Putamen (tissue), 1 donor: ENCODE measurements at regions not wholly inside any gene's neighbourhood (a gene's known extent, or its start where the extent isn't known, plus 50 kb on each side); places are given as distances from the start of the nearest gene placed in this dataset.
"Not testable (repeated sequence)": the region's sequence is repeated elsewhere in the genome, so short reads cannot be mapped to it uniquely, and the experiment has no call there.

ENCODE experiments used
- DNase-seq: peaks from one replicate; pipeline ENCODE4 v3.0.0-alpha.2; 2016; ENCODE audit warnings: low spot score

DNA sequence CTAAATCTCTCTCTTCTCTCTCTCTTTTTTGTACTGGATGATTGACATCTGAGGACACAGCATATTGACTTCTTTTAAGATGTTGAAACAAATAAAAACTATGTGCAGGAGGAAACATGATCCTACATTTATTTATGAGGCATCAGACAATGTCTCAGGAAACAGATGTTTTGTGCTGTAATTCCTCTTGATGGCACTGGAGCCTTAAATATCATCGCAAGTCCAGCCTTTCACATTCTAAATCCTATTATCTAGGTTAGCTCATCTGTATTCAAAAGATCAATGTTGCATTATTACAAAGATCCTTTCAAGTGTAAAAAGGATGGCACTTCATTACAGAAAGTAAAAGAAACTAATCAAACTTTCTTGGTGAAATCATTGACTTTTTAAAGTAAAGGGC is 63.9 kb downstream of the MAT2B start:
- no peak for DNase-seq

DNA sequence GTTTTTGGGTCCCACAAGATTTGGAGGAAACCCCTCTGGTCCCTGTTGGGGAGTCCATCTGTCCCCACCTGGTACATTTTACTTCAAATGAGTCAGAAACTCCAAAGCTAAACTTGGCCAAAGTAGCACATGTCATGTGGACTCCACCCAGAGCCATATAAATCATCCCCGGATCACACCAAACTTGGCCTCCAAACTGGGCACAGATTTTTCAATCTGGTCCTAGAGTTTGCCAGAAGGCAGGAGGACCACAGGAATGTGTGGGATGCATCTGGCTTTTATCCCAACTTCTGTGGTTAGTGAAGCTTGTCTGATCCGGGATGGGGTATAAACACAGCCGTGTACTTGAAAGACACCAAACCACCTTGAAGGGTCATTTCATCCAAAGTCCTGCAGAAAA is 66.3 kb downstream of the MAT2B start:
- no peak for DNase-seq

- no peak for DNase-seq
Measured at GRCh38 chr5:163574472-163575440, 69.3 kb downstream of the MAT2B start.

GRCh38 chr5:163578652-163579051 is 73.2 kb downstream of the MAT2B start:
- DNase-seq = no peak

- DNase-seq = no peak
Measured at GRCh38 chr5:163579729-163580128, 74.3 kb downstream of the MAT2B start.

GRCh38 chr5:163580516-163580915 is 75.1 kb downstream of the MAT2B start:
- DNase-seq = no peak

DNA sequence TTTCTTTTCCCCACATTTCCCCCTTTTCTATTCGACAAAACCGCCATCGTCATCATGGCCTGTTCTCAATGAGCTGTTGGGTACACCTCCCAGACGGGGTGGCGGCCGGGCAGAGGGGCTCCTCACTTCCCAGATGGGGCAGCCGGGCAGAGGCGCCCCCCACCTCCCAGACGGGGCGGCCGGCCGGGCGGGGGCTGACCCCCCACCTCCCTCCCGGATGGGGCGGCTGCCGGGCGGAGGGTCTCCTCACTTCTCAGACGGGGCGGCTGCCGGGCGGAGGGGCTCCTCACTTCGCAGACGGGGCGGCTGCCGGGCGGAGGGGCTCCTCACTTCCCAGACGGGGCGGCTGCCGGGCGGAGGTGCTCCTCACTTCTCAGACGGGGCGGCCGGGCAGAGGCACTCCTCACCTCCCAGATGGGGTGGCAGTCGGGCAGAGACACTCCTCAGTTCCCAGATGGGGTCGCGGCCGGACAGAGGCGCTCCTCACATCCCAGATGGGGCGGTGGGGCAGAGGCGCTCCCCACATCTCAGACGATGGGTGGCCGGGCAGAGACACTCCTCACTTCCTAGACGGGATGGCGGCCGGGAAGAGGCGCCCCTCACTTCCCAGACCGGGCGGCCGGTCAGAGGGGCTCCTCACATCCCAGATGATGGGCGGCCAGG is 78.2 kb downstream of the MAT2B start:
- not testable (repeated sequence) for DNase-seq

GRCh38 chr5:163585206-163585605 is 79.8 kb downstream of the MAT2B start:
- no peak for DNase-seq

DNA sequence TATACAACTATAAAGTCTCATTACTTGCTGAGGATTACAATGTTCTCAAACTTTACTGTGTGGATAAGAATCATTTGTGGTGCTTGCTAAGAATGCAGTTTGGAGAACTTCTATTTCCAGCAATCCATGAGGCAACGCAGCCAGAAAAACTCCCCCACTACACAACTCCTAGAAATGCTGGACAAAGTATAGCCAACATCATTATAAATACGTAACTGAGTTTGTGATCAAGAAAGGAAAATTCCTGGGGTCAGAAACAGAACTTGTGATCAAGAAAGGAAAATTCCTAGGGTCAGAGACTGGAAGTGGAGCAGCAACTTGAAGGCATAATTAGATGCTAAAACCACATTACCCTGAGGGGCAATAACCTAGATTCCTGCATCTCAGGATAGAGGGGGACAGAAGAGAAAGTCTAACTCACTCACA is 81.1 kb downstream of the MAT2B start:
- DNase-seq = no peak

GRCh38 chr5:163594951-163595350 is 89.5 kb downstream of the MAT2B start:
- DNase-seq = no peak

GRCh38 chr5:163595932-163596607 is 90.7 kb downstream of the MAT2B start:
- DNase-seq = no peak

- DNase-seq = no peak
Measured at GRCh38 chr5:163596608-163597315, 91.3 kb downstream of the MAT2B start.

GRCh38 chr5:163604013-163604412 is 98.6 kb downstream of the MAT2B start:
- DNase-seq = no peak

DNA sequence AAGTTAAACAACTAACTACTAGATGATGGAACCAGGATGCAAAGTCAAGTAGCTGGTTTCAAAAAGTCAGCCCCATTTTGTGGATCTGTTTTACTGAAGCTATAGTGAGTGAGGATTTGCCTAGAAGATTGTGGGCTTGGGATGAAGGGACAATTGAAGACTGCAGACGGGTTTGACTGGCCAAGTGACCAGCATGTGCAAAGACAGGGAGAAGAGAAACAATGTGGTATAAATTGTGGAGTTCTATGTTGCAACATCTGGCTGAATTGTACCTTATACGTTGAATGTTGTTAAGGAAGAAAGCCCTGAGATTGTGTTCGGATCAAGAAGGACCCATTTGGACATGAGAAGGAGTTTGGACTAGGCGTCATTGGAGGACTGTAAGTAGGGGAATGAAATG is 101.8 kb downstream of the MAT2B start:
- no peak for DNase-seq

DNA sequence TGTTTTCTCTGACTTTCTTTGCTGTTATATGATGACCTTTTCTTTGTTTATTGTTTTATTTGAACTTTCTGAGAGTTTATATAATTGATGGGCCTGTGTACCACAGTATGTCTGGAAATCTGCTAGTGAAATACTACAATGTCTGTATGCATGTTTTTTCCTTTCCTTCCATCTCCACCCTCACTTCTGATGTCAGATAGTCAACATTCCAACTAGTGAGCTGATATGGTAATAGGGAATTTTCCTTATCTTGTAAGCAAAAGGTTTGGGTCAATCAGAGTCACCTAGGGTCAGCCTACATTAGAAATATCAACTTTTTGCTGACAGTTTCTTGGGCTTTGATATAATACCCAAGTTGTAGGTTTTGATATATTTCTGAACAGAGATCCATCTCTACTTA is 103.2 kb downstream of the MAT2B start:
- no peak for DNase-seq

GRCh38 chr5:163609910-163610309 is 104.5 kb downstream of the MAT2B start:
- DNase-seq = no peak

DNA sequence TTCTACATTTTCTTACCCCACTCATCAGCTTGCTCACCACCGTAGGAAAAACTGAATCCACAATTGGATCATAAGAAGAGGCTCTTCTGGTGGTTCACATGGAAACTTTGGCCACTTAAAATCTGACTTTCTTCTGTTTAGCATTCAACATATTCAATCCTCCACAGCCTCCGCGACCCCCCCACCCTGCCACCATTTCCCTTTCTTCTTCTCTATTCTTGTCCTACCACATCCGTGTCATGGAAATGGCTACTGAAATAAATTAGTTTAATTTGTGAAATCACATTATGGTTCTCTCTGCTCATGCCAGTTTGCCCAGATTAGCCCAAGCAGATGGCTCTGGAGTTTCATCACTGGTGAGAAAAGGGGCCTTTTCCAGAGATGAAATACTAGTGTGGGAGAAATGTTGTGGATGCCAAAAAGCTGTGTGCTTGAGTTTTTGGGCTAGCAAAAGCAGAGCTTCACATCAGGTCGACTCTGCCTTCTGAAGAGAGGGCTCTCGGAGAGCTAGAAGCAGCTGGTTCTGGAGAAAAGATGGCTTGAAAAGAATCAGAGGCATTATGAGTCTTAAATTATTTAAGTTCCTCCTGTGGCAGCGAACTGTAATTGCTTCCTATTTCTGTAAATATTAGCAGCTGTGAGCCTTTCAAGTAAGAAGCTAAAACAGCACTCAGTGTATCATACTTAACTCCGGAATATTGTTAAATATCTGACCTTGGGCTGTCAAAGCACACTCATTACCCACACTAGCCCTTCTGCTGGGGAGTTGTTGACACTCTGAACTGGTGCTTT is 107.1 kb downstream of the MAT2B start:
- DNase-seq = no peak

DNA sequence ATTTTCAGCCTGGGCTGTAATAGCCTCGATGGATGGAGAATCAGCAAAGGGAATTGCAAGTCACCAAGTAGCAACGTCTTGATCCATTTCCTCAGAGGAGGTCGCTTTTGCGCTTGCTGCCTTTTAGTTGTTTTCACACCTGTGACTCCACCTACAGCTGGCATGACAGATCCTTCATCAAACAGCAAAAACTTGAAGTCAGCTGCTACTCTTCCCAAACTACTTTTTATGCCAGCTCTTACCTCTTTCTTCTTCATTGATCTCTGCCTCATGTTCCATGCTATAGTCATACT is 107.7 kb downstream of the MAT2B start:
- no peak for DNase-seq

GRCh38 chr5:163614787-163615186 is 109.4 kb downstream of the MAT2B start:
- DNase-seq = no peak

DNA sequence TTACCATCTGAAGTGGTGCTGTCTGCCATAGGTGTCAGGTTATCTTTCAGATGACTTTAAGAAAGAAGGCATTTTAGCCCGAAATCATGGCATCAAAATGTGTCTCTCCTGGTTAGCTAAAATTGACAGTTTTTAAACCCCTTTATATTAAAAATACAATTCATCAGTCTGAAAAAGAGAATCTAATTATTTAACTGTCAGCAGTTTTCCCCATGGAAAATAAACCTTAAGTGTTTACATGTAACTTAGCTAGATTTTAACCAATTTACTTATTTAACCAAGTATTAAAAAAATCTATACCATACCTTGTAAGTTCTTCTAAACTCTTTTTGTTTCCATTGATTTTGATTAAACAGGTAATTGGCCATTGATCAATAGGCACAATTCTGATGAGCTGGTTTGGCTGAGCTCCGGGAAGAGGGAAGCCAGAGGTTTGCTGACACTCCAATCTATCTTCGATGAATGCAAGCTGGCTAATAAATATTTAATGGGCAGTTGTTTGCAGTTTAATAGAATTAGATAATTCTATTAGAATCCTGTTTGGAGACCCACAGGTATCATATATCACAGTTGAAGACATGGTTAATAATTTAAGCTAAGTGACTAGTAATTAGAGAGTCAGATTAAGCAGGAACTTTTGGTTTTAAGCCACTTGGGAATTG is 114.0 kb downstream of the MAT2B start:
- DNase-seq = no peak

DNA sequence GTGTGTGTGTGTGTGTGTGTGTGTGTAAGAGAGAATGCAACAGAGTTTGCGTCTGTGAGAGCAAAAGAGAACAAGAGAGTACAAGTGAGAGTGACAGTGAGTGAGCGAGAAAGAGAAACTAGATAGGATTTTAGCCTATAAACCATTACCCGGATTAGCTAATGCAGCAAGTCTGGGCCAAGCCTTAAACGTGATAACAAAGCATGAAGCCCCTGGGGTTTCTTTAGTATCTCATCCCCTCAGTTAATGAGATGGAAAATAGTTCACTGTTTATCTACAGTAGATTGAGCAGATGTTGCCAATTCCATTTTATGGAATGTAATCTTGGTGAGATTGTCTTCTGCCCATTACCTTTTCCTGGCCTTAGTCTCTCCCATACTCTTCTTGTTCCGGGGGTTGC is 114.5 kb downstream of the MAT2B start:
- DNase-seq = no peak
